ENCODE measurements at regions not wholly inside any gene's neighbourhood (a gene's known extent, or its start where the extent isn't known, plus 50 kb on each side); places are given as distances from the start of the nearest gene placed in this dataset.

- no peak for TF ChIP-seq CTCF (IDR thresholded peaks at IDR 0.05)
- TF ChIP-seq EP300 (IDR thresholded peaks at IDR 0.05), result no peak
- TF ChIP-seq POLR2A (IDR thresholded peaks at IDR 0.05), result no peak
Observed at GRCh38 chr11:122187373-122188165, 71.6 kb upstream of the BLID start.

Data from ovary (tissue), 3 donors.